Esophagus muscularis mucosa (tissue), 4 donors: ENCODE measurements at regions not wholly inside any gene's neighbourhood (a gene's known extent, or its start where the extent isn't known, plus 50 kb on each side); places are given as distances from the start of the nearest gene placed in this dataset.

Experiments used
- DNase-seq: peaks from one replicate; pipeline ENCODE4 v3.0.0-alpha.2; 2017; ENCODE audit errors: extremely low spot score
- H3K27ac ChIP-seq, 4 donors: fragments of 200-600 bp; sonication (generic); replicated peaks in 1 of 4; 1 replicate in 3 of 4; 2 replicates in 1 of 4; pipeline ENCODE4 v1.5.1; 2016 to 2019; ENCODE audit warnings: mild to moderate bottlenecking in 1 of 4
- H3K27me3 ChIP-seq, 4 donors: fragments of 200-600 bp; sonication (generic); one replicate each; pipeline versions ENCODE4 v1.5.1 to v1.6.0; 2016 to 2019
- H3K36me3 ChIP-seq, 4 donors: fragments of 200-600 bp; sonication (generic); one replicate each; pipeline ENCODE4 v1.5.1; 2016 to 2019
- H3K4me1 ChIP-seq, 4 donors: fragments of 200-600 bp; sonication (generic); one replicate each; pipeline ENCODE4 v1.5.1; 2016 to 2019
- H3K4me3 ChIP-seq, 4 donors: fragments of 200-600 bp; sonication (generic); 1 replicate in 2 of 4; 2 replicates in 2 of 4; pipeline ENCODE4 v1.5.1; 2016 to 2019; ENCODE audit warnings: mild to moderate bottlenecking in 4 of 4, moderate library complexity in 1 of 4
- H3K9me3 ChIP-seq, 4 donors: fragments of 200-600 bp; sonication (generic); 1 replicate in 3 of 4; 2 replicates in 1 of 4; pipeline ENCODE4 v1.5.1; 2016 to 2019
- CTCF ChIP-seq, 3 experiments: fragments of 200-600 bp in 2 of 3; fragments of 450-650 bp in 1 of 3; sonication (generic) in 2 of 3; IDR thresholded peaks; one replicate each; pipeline ENCODE4 v1.5.1; 2017 to 2019; ENCODE audit warnings: antibody characterized with exemption in 3 of 3, mild to moderate bottlenecking in 2 of 3, moderate library complexity in 1 of 3
- EP300 ChIP-seq: sonication (generic); formaldehyde crosslinking; IDR thresholded peaks from one replicate; pipeline ENCODE4 v1.6.1; 2017; ENCODE audit warnings: antibody characterized with exemption
- POLR2A ChIP-seq: fragments of 450-650 bp; IDR thresholded peaks from one replicate; pipeline ENCODE4 v1.6.1; 2017; ENCODE audit warnings: antibody characterized with exemption, moderate library complexity, mild to moderate bottlenecking, low read depth
- POLR2AphosphoS5 ChIP-seq, 2 donors: sonication (generic); formaldehyde crosslinking; IDR thresholded peaks; one replicate each; pipeline ENCODE4 v1.6.1; 2017; ENCODE audit warnings: antibody characterized with exemption in 2 of 2
- WGBS: methylation state at CpG from one replicate; pipeline ENCODE4 v1.1.5; 2018; 5-methylcytosine and 5-hydroxymethylcytosine counted together
- intact Hi-C: fragments of 100-400 bp; cut with DNase I; formaldehyde crosslinking; loops from one replicate; pipeline ENCODE4 v1.15.1; 2023

GRCh38 chr4:175273995-175274753 lies 356.0 kb downstream of the ADAM29 start:
- intact Hi-C loops, result no loop called here
- Histone ChIP-seq H3K27ac (no peak overlapping the region), H3K4me1 (no peaks in the 10 kb centered on the region), H3K4me3 (no peak overlapping the region), H3K36me3 (no peaks in the 10 kb centered on the region), H3K27me3 (no peaks in the 10 kb centered on the region), H3K9me3 (no peaks in the 10 kb centered on the region)
- no peak for TF ChIP-seq EP300
- no peak for TF ChIP-seq CTCF (IDR thresholded peaks at IDR 0.05)
- no peak for TF ChIP-seq POLR2A
- no peak for TF ChIP-seq POLR2AphosphoS5 (IDR thresholded peaks at IDR 0.05)
- WGBS, result 74% methylated on average over 4 of the region's 4 CpGs
- DNase-seq, result no peak

DNA sequence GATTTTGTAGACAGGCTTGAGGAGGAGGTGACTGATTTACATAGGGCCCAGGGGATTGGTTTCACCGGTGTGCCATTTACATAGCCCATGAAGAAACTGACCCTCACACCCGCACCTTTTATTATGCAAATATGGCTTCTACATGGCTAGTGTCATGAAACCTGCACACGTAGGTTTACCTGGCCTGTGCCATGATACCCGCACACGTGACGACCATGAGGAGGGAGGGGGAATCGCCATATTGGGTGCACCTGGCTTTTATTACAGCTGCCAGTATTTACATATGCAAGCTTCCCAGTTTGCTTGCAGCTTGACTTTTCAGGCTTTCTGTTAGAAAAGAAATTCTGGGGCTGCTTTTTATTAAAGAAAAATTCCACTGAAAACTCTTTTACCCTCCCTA lies 359.7 kb downstream of the ADAM29 start:
- H3K27me3 ChIP-seq, result no peaks in the 10 kb centered on the region
- no peak for DNase-seq
- no peak overlapping the region for H3K4me3 ChIP-seq
- H3K4me1 ChIP-seq, result no peaks in the 10 kb centered on the region
- H3K9me3 ChIP-seq, result no peaks in the 10 kb centered on the region
- H3K36me3 ChIP-seq, result no peaks in the 10 kb centered on the region
- WGBS, result 74% methylated on average over 7 of the region's 7 CpGs
- intact Hi-C loops, result no loop called here
- no peak for TF ChIP-seq POLR2A
- H3K27ac ChIP-seq, result no peak overlapping the region

DNA sequence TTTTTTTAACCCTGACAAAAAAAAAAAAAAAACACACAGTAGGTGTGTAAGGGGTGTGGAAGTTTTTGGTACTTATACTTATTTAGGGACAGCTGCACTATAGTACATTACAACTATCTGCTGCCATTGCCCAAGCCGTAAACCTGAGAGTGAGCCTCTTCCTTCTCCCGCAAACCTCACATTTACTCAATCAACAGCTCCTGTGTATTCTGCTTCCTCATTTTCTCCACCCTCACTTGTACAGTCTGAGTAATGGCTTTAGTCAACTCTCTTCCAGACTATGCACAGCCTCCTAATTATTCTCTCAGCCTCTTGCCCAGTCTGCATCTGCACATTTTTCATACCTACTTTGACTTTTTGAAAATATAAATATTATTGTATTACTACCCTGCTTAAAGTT lies 362.0 kb downstream of the ADAM29 start:
- Histone ChIP-seq H3K4me3 (no peak overlapping the region), H3K27ac (no peak overlapping the region), H3K27me3 (no peaks in the 10 kb centered on the region), H3K36me3 (no peaks in the 10 kb centered on the region), H3K4me1 (no peaks in the 10 kb centered on the region), H3K9me3 (no peaks in the 10 kb centered on the region)
- no peak for DNase-seq
- TF ChIP-seq POLR2A (no peak), CTCF (IDR thresholded peaks at IDR 0.05) (no peak), EP300 (no peak), POLR2AphosphoS5 (IDR thresholded peaks at IDR 0.05) (no peak)
- intact Hi-C loops, result no loop called here
- 84% methylated on average over 2 of the region's 2 CpGs for WGBS

GRCh38 chr4:175281894-175282293 lies 363.7 kb downstream of the ADAM29 start:
- no peak overlapping the region for H3K4me3 ChIP-seq
- no peaks in the 10 kb centered on the region for H3K4me1 ChIP-seq
- no peak for DNase-seq
- no peaks in the 10 kb centered on the region for H3K36me3 ChIP-seq
- H3K9me3 ChIP-seq, result no peaks in the 10 kb centered on the region
- no peak overlapping the region for H3K27ac ChIP-seq
- intact Hi-C loops, result no loop called here
- no peak for TF ChIP-seq EP300
- TF ChIP-seq CTCF (IDR thresholded peaks at IDR 0.05), result no peak
- no peak for TF ChIP-seq POLR2AphosphoS5 (IDR thresholded peaks at IDR 0.05)
- TF ChIP-seq POLR2A, result no peak
- no peaks in the 10 kb centered on the region for H3K27me3 ChIP-seq
- 57% methylated on average over 1 of the region's 1 CpG for WGBS

DNA sequence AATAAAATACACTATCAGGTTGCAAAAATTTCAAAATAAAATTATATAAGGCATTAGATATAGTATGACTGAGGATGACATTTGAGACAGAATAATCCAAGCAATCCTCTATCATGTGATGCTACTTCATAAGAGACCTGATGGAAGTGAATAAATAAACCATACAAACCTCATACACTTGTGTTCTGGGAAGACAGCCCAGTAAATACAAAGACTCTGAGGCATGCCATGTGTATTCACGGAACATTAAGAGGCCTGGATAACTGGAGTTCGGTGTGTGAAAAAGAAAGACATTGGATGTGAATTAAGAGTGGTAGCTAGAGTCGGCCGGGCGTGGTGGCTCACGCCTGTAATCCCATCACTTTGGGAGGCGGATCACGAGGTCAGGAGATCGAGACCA lies 364.2 kb downstream of the ADAM29 start:
- Histone ChIP-seq H3K9me3 (no peaks in the 10 kb centered on the region), H3K36me3 (no peaks in the 10 kb centered on the region), H3K27me3 (no peaks in the 10 kb centered on the region), H3K4me1 (no peaks in the 10 kb centered on the region), H3K4me3 (no peak overlapping the region), H3K27ac (no peak overlapping the region)
- intact Hi-C loops, result no loop called here
- DNase-seq, result no peak
- no peak for TF ChIP-seq POLR2A
- no peak for TF ChIP-seq CTCF (IDR thresholded peaks at IDR 0.05)
- TF ChIP-seq POLR2AphosphoS5 (IDR thresholded peaks at IDR 0.05), result no peak
- no peak for TF ChIP-seq EP300
- WGBS, result 87% methylated on average over 9 of the region's 9 CpGs
